ENCODE measurements at regions not wholly inside any gene's neighbourhood (a gene's known extent, or its start where the extent isn't known, plus 50 kb on each side); places are given as distances from the start of the nearest gene placed in this dataset.

GRCh38 chr17:63116967-63117830, 151.2 kb downstream of the TANC2 start:
- DNase-seq (ENCODE audit: low read depth) = peak; percentile 36
- in situ Hi-C loops (cut with HindIII; ENCODE audit: low sequenced_read_pairs) = no loop called here
- no peak for TF ChIP-seq CTCF (IDR thresholded peaks at IDR 0.05; ENCODE audit: low read depth, low read length, missing control alignments)
- H3K4me3 ChIP-seq (ENCODE audit: low read depth, low read length) = no peak overlapping the region

- H3K4me3 ChIP-seq (ENCODE audit: low read depth, low read length) = no peak overlapping the region
- in situ Hi-C loops (cut with HindIII; ENCODE audit: low sequenced_read_pairs) = no loop called here
Observed at GRCh38 chr17:63120406-63120805, 154.4 kb downstream of the TANC2 start.

GRCh38 chr17:63124536-63124935, 158.5 kb downstream of the TANC2 start:
- no peak for TF ChIP-seq CTCF (IDR thresholded peaks at IDR 0.05; ENCODE audit: low read depth, low read length, missing control alignments)
- DNase-seq (ENCODE audit: low read depth) = no peak
- H3K4me3 ChIP-seq (ENCODE audit: low read depth, low read length) = no peak overlapping the region
- in situ Hi-C loops (cut with HindIII; ENCODE audit: low sequenced_read_pairs) = no loop called here

More at GRCh38 chr17:63120406-63120805, 154.4 kb downstream of the TANC2 start:
- TF ChIP-seq CTCF (IDR thresholded peaks at IDR 0.05; ENCODE audit: low read depth, low read length, missing control alignments) = no peak
- peak; percentile 8 for DNase-seq (ENCODE audit: low read depth)

GRCh38 chr17:63124958-63125357, 158.9 kb downstream of the TANC2 start:
- DNase-seq (ENCODE audit: low read depth) = no peak
- TF ChIP-seq CTCF (IDR thresholded peaks at IDR 0.05; ENCODE audit: low read depth, low read length, missing control alignments) = no peak
- H3K4me3 ChIP-seq (ENCODE audit: low read depth, low read length) = no peak overlapping the region
- in situ Hi-C loops (cut with HindIII; ENCODE audit: low sequenced_read_pairs) = no loop called here

- no peak for TF ChIP-seq CTCF (IDR thresholded peaks at IDR 0.05; ENCODE audit: low read depth, low read length, missing control alignments)
- no peak for DNase-seq (ENCODE audit: low read depth)
- in situ Hi-C loops (cut with HindIII; ENCODE audit: low sequenced_read_pairs) = no loop called here
- H3K4me3 ChIP-seq (ENCODE audit: low read depth, low read length) = no peak overlapping the region
Observed at GRCh38 chr17:63125987-63126386, 160.0 kb downstream of the TANC2 start.

- DNase-seq (ENCODE audit: low read depth) = no peak
- in situ Hi-C loops (cut with HindIII; ENCODE audit: low sequenced_read_pairs) = no loop called here
- TF ChIP-seq CTCF (IDR thresholded peaks at IDR 0.05; ENCODE audit: low read depth, low read length, missing control alignments) = no peak
- H3K4me3 ChIP-seq (ENCODE audit: low read depth, low read length) = no peak overlapping the region
Observed at GRCh38 chr17:63126607-63127006, 160.6 kb downstream of the TANC2 start.
